ENCODE measurements at regions not wholly inside any gene's neighbourhood (a gene's known extent, or its start where the extent isn't known, plus 50 kb on each side); places are given as distances from the start of the nearest gene placed in this dataset.

DNA sequence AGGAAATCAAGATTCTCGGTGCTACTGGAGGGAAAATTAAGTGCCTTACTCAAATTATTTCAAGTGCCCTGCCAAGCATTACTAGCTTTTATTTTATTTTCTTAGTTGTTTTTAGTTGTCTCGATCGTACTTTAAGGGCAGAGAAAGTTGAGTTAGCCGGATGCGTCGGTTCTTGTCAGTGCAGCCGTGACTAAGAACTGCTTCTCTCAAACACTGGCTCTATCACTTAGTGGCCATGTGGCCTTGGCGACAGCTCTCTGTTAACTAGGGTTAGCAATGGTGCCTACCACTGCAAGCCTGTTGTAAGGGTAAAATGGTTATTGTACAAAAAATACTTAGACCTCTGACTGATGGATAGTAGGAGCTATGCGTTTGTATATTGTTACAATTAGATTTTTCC, 227.8 kb downstream of the KATNAL1 start:
- no peak overlapping the region for H3K4me3 ChIP-seq (ENCODE audit: control insufficient read depth, low read depth, low read length)
- no peak for DNase-seq (ENCODE audit: low read depth)
- TF ChIP-seq, protein P1, sequence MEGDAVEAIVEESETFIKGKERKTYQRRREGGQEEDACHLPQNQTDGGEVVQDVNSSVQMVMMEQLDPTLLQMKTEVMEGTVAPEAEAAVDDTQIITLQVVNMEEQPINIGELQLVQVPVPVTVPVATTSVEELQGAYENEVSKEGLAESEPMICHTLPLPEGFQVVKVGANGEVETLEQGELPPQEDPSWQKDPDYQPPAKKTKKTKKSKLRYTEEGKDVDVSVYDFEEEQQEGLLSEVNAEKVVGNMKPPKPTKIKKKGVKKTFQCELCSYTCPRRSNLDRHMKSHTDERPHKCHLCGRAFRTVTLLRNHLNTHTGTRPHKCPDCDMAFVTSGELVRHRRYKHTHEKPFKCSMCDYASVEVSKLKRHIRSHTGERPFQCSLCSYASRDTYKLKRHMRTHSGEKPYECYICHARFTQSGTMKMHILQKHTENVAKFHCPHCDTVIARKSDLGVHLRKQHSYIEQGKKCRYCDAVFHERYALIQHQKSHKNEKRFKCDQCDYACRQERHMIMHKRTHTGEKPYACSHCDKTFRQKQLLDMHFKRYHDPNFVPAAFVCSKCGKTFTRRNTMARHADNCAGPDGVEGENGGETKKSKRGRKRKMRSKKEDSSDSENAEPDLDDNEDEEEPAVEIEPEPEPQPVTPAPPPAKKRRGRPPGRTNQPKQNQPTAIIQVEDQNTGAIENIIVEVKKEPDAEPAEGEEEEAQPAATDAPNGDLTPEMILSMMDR (IDR thresholded peaks at IDR 0.05; ENCODE audit: control insufficient read depth, insufficient read depth, low read depth, low read length, missing control alignments) = no peak

DNA sequence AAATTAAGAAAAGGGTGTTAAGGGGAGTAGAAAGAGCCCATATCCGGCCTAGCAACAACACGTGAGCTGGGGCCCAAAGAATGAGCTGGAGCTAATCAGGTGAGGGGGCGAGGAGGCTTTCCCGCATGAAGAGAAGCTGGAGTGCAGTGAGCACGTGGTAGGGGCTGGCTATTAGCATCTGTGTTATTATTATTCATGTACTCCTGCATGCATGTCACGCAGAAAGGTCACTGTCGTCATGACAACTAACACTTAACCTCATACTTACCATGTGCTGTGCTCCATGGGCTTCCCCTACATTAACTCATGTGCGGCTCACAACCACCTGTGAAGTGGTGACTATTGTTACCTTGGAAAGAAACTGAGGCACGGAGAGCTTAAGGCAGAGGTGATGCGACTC, 227.6 kb upstream of the UBL3 start:
- DNase-seq (ENCODE audit: low read depth) = no peak
- H3K4me3 ChIP-seq (ENCODE audit: control insufficient read depth, low read depth, low read length) = no peak overlapping the region
- TF ChIP-seq, protein P1 (IDR thresholded peaks at IDR 0.05; ENCODE audit: control insufficient read depth, insufficient read depth, low read depth, low read length, missing control alignments) = no peak

- no peak overlapping the region for H3K4me3 ChIP-seq (ENCODE audit: control insufficient read depth, low read depth, low read length)
- DNase-seq (ENCODE audit: low read depth) = no peak
- TF ChIP-seq, protein P1 (IDR thresholded peaks at IDR 0.05; ENCODE audit: control insufficient read depth, insufficient read depth, low read depth, low read length, missing control alignments) = no peak
These were observed 226.9 kb upstream of the UBL3 start for GRCh38 chr13:30077240-30077735.

GRCh38 chr13:30074955-30075614, 224.7 kb upstream of the UBL3 start:
- H3K4me3 ChIP-seq (ENCODE audit: control insufficient read depth, low read depth, low read length) = no peak overlapping the region
- TF ChIP-seq, protein P1 (IDR thresholded peaks at IDR 0.05; ENCODE audit: control insufficient read depth, insufficient read depth, low read depth, low read length, missing control alignments) = no peak
- DNase-seq (ENCODE audit: low read depth) = no peak

DNA sequence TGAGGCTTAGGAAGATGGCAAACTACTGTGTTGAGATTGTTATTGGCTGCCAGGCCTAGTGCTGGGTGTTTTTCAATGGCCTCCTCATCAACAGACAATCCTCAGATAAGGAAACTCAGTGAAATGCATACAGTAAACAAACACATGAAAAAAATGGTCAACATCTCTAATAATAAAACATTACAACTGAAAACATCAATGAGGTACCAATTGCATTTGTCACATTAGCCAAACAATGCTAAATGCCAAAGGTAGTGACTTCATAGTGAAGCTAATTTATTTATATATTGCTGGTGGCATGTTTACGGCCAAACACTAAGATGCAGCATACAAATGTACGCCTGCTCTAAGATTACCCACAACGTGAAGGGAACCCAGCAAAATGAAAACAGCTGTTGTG, 224.0 kb upstream of the UBL3 start:
- no peak for DNase-seq (ENCODE audit: low read depth)
- TF ChIP-seq, protein P1 (IDR thresholded peaks at IDR 0.05; ENCODE audit: control insufficient read depth, insufficient read depth, low read depth, low read length, missing control alignments) = no peak

GRCh38 chr13:30072818-30073186, 222.4 kb upstream of the UBL3 start:
- H3K4me3 ChIP-seq (ENCODE audit: control insufficient read depth, low read depth, low read length) = no peak overlapping the region
- no peak for DNase-seq (ENCODE audit: low read depth)
- TF ChIP-seq, protein P1 (IDR thresholded peaks at IDR 0.05; ENCODE audit: control insufficient read depth, insufficient read depth, low read depth, low read length, missing control alignments) = no peak

More for the DNA sequence above, 224.0 kb upstream of the UBL3 start:
- no peak overlapping the region for H3K4me3 ChIP-seq (ENCODE audit: control insufficient read depth, low read depth, low read length)
